Activated naive CD8-positive, alpha-beta T cell treated with anti-CD3 and anti-CD28 coated beads, Interleukin-2, amount 50 U/mL, for 24 hours (primary cell): ENCODE measurements at regions not wholly inside any gene's neighbourhood (a gene's known extent, or its start where the extent isn't known, plus 50 kb on each side); places are given as distances from the start of the nearest gene placed in this dataset.
"Not testable (repeated sequence)": the region's sequence is repeated elsewhere in the genome, so short reads cannot be mapped to it uniquely, and the experiment has no call there.

ENCODE experiments used
- ATAC-seq: fragments of 150-1000 bp; cut with Tn5 transposase; one replicate; pipeline ENCODE4 v1.10.0; 2021
- DNase-seq: peaks from one replicate; pipeline ENCODE4 v3.0.0; 2021
- H3K27ac Mint-ChIP-seq: one replicate; pipeline ENCODE4 v1.8.0; 2021; ENCODE audit warnings: mild to moderate bottlenecking, mixed read lengths
- H3K27me3 Mint-ChIP-seq: one replicate; pipeline ENCODE4 v1.8.0; 2021; ENCODE audit warnings: mixed read lengths
- H3K36me3 Mint-ChIP-seq: one replicate; pipeline ENCODE4 v1.8.0; 2021; ENCODE audit warnings: low read depth, mixed read lengths
- H3K4me1 Mint-ChIP-seq: one replicate; pipeline ENCODE4 v1.8.0; 2021; ENCODE audit warnings: mixed read lengths
- H3K4me3 Mint-ChIP-seq: one replicate; pipeline ENCODE4 v1.8.0; 2021; ENCODE audit warnings: mild to moderate bottlenecking, moderate library complexity, mixed read lengths
- H3K9me3 Mint-ChIP-seq: one replicate; pipeline ENCODE4 v1.8.0; 2021; ENCODE audit warnings: mixed read lengths

DNA sequence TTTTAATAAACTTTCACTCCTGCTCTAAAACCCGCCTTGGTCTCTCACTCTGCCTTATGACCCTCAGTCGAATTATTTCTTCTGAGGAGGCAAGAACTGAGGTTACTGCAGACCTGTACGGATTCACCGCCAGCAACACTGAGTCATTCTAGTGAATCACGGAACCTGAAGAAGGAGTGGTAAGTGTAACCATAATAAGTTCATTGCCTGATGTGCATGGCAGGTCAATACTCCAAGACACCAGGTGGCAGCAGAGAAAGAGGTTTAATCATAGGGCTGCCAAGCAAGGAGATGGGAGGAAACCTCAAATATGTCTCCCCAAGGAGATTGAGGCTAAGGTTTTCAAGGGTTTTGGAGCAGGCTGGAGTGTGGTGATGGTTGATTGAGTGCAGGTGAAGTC lies 204.3 kb upstream of the IPO5 start:
- H3K27ac Mint-ChIP-seq, result no peak overlapping the region
- DNase-seq (no peak), ATAC-seq (no peak)
- H3K4me1 Mint-ChIP-seq, result no peaks in the 10 kb centered on the region
- H3K27me3 Mint-ChIP-seq, result peaks cover 3% of the 10 kb centered on the region
- no peak overlapping the region for H3K4me3 Mint-ChIP-seq
- no peaks in the 10 kb centered on the region for H3K36me3 Mint-ChIP-seq
- no peaks in the 10 kb centered on the region for H3K9me3 Mint-ChIP-seq

GRCh38 chr13:97751477-97751876 lies 202.0 kb upstream of the IPO5 start:
- Mint-ChIP-seq H3K27me3 (peaks cover 3% of the 10 kb centered on the region), H3K4me1 (no peaks in the 10 kb centered on the region), H3K9me3 (no peaks in the 10 kb centered on the region), H3K36me3 (no peaks in the 10 kb centered on the region), H3K27ac (no peak overlapping the region), H3K4me3 (no peak overlapping the region)
- ATAC-seq, result no peak
- no peak for DNase-seq

DNA sequence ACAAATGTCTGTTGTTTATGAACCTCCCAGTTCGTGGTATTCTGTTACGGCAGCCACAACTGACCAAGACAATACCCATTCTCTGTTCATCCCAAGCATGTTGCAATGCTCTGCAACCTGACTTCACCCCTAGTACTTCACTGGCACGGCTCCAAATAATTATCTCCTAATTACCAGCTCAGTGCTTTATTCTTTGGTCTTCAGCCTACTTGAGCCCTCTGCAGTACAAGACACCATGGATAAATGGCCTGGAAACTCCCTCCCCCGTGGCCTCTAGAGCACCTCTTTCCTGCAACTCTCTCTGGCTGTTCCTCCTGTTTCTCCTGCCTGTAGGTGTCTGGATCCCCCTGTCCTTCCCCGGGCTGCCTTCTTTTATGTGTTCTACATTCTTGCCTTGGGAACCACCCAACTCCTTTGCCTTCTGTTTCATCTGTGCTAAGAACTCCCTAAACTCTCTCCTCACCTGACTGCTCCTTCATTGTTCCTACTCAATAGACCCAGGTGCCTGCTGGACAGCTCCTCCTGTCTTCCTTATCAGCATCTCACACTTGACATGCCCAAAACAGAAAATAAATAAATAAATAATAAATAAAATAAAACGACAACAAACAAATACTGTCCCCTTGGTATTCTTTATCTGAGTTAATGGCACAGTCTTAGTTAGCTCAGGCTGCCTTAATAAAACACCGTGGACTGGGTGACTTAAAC lies 200.4 kb upstream of the IPO5 start:
- H3K27ac Mint-ChIP-seq, result no peak overlapping the region

GRCh38 chr13:97753942-97754670 lies 199.4 kb upstream of the IPO5 start:
- Mint-ChIP-seq H3K27me3 (peaks cover 5% of the 10 kb centered on the region), H3K4me1 (no peaks in the 10 kb centered on the region), H3K36me3 (no peaks in the 10 kb centered on the region), H3K27ac (no peak overlapping the region), H3K4me3 (no peak overlapping the region), H3K9me3 (no peaks in the 10 kb centered on the region)
- DNase-seq, result no peak
- no peak for ATAC-seq

More for the DNA sequence above, 200.4 kb upstream of the IPO5 start:
- H3K27me3 Mint-ChIP-seq, result peaks cover 6% of the 10 kb centered on the region
- H3K4me3 Mint-ChIP-seq, result no peak overlapping the region
- ATAC-seq, result no peak
- no peaks in the 10 kb centered on the region for H3K9me3 Mint-ChIP-seq
- no peaks in the 10 kb centered on the region for H3K36me3 Mint-ChIP-seq
- DNase-seq, result no peak
- no peaks in the 10 kb centered on the region for H3K4me1 Mint-ChIP-seq

DNA sequence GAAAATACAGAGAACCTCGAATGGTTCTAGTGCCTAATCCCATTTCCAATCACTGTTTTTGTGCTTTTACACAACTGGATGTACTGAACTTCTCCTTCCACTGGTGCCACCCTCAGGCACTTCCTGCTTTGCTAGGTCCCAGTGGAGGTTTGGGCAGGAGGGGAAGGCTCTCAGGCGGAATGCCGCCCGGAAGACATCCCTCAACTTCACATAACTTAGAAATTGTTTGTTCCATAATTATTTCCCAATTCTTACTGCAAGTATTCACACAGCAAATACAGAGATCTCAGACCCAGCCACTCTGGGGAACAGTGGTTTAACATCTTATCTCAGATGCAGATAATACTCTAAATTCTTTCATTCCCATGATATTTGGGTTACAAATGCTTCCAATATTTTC lies 195.7 kb upstream of the IPO5 start:
- peaks cover 5% of the 10 kb centered on the region for H3K9me3 Mint-ChIP-seq
- H3K36me3 Mint-ChIP-seq, result no peaks in the 10 kb centered on the region
- no peak for DNase-seq
- no peak overlapping the region for H3K27ac Mint-ChIP-seq
- ATAC-seq, result no peak
- no peak overlapping the region for H3K4me3 Mint-ChIP-seq
- H3K27me3 Mint-ChIP-seq, result peaks cover 8% of the 10 kb centered on the region
- H3K4me1 Mint-ChIP-seq, result no peaks in the 10 kb centered on the region

DNA sequence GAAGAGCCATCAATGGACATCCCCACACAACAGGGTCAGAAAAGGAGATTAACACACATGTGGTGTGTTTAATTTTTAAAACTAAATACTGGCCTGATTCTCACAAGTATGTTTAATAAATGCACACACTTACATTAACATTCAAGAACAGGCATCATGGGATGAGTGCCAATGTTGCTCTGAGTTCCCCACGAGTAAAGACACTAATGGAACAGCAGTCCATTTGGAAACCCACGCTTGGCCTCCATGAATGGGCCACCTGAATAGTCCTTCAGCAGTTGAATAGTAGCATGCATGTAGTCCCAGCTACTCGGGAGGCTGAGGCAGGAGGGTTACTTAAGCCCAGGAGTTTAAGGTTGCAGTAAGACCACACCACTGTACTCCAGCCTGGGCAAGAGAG lies 195.2 kb upstream of the IPO5 start:
- no peaks in the 10 kb centered on the region for H3K36me3 Mint-ChIP-seq
- H3K27ac Mint-ChIP-seq, result no peak overlapping the region
- DNase-seq (no peak), ATAC-seq (no peak)
- H3K9me3 Mint-ChIP-seq, result peaks cover 11% of the 10 kb centered on the region
- H3K4me1 Mint-ChIP-seq, result no peaks in the 10 kb centered on the region
- H3K27me3 Mint-ChIP-seq, result peaks cover 8% of the 10 kb centered on the region
- no peak overlapping the region for H3K4me3 Mint-ChIP-seq

DNA sequence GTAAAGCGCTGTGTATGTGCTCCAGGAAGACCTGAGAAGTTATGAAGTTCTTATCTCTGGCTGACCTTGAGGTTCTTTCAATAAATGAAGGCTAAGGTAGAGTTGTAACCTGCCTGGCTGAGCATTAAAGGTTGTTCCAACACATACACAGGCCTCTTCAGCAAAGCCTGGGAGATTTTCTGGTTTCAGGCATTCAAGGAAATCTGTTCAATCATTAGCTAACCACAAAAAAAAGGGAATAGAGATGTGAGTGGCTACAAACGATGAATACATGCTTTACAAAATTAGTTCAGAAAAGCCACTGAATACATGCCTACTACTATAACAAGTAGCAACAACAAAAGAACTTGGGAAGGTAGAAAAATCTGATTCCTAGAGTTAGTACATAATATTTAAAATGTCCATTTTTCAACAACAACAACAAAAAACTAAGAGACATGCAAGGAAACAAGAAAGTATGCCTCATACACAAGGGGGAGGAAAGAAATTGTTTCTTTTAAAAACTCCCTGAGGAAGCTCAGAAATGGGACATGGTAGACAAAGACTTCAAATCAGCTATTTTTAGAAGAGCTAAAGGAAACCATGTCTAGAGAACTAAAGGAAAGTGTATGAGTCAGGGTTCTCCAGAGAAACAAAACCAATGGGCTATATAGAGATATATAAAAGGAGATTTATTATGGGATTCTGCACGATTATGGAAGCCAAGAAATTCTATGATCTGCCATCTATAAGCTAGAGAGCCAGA lies 191.5 kb upstream of the IPO5 start:
- ATAC-seq, result no peak
- Mint-ChIP-seq H3K36me3 (no peaks in the 10 kb centered on the region), H3K4me3 (no peak overlapping the region), H3K4me1 (no peaks in the 10 kb centered on the region), H3K27ac (no peak overlapping the region), H3K9me3 (peaks cover 19% of the 10 kb centered on the region), H3K27me3 (peaks cover 8% of the 10 kb centered on the region)
- no peak for DNase-seq

DNA sequence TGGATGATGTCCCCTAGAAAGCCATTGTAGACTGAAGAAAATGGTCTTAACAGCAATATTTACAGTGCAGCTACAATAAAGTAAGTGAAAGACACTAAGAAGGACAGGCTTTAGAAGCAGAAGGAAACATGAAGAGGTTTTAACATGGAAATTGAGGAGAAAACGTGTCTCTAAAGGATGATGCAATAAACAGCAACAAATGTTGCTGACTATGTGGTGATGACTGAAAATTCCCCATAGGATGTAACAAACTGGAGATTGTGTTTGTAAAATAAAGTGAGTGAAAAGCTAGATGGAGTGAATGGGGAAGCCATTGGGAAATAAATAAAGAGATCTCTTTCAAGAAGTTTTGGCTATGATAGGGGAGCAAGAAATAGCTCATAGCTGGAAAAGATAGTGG lies 186.7 kb upstream of the IPO5 start:
- no peaks in the 10 kb centered on the region for H3K27me3 Mint-ChIP-seq
- no peak overlapping the region for H3K27ac Mint-ChIP-seq
- H3K4me1 Mint-ChIP-seq, result no peaks in the 10 kb centered on the region
- H3K36me3 Mint-ChIP-seq, result no peaks in the 10 kb centered on the region
- peaks cover 19% of the 10 kb centered on the region for H3K9me3 Mint-ChIP-seq
- H3K4me3 Mint-ChIP-seq, result no peak overlapping the region
- DNase-seq (no peak), ATAC-seq (no peak)

GRCh38 chr13:97768134-97768533 lies 185.3 kb upstream of the IPO5 start:
- DNase-seq (no peak), ATAC-seq (no peak)
- Mint-ChIP-seq H3K27ac (no peak overlapping the region), H3K9me3 (peaks cover 10% of the 10 kb centered on the region), H3K27me3 (no peaks in the 10 kb centered on the region), H3K4me3 (no peak overlapping the region), H3K4me1 (no peaks in the 10 kb centered on the region), H3K36me3 (no peaks in the 10 kb centered on the region)

- not testable (repeated sequence) for H3K4me3 Mint-ChIP-seq, H3K36me3 Mint-ChIP-seq, H3K9me3 Mint-ChIP-seq, H3K27me3 Mint-ChIP-seq, H3K27ac Mint-ChIP-seq, ATAC-seq, DNase-seq, H3K4me1 Mint-ChIP-seq
Measured at GRCh38 chr13:97770231-97770630, 183.2 kb upstream of the IPO5 start.

DNA sequence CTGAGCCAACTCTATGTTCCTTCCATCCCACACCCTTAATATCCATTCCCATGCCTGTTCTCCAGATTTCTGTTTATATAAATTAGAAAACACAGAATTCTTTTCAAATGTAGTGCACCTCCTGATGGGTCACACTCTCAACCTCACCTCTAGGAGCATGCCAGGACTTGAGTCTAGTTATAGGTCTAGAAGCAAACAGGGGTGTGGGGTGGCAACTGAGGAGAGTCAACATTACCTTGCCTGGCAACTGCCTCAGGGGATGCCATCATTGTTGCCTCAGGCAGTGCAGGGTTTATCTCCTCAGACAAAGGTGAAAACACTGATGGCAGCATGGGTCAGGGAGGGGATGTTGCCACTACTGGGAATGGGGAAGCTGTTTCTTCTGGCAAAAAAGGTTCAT lies 181.0 kb upstream of the IPO5 start:
- H3K4me3 Mint-ChIP-seq, H3K27ac Mint-ChIP-seq, ATAC-seq, H3K36me3 Mint-ChIP-seq, H3K27me3 Mint-ChIP-seq, H3K4me1 Mint-ChIP-seq, H3K9me3 Mint-ChIP-seq, DNase-seq: not testable (repeated sequence)

- ATAC-seq, result not testable (repeated sequence)
Measured at GRCh38 chr13:97774391-97775100, 178.9 kb upstream of the IPO5 start.

GRCh38 chr13:97780486-97780885 lies 173.0 kb upstream of the IPO5 start:
- Mint-ChIP-seq H3K9me3 (peaks cover 4% of the 10 kb centered on the region), H3K27ac (no peak overlapping the region), H3K4me3 (no peak overlapping the region), H3K36me3 (no peaks in the 10 kb centered on the region), H3K4me1 (no peaks in the 10 kb centered on the region), H3K27me3 (peaks cover 2% of the 10 kb centered on the region)
- DNase-seq (no peak), ATAC-seq (no peak)

More at GRCh38 chr13:97774391-97775100, 178.9 kb upstream of the IPO5 start:
- H3K9me3 Mint-ChIP-seq, DNase-seq, H3K27ac Mint-ChIP-seq, H3K4me1 Mint-ChIP-seq, H3K4me3 Mint-ChIP-seq, H3K36me3 Mint-ChIP-seq, H3K27me3 Mint-ChIP-seq: not testable (repeated sequence)

- Mint-ChIP-seq H3K4me3 (no peak overlapping the region), H3K4me1 (no peaks in the 10 kb centered on the region), H3K36me3 (no peaks in the 10 kb centered on the region), H3K27me3 (peaks cover 2% of the 10 kb centered on the region), H3K9me3 (peaks cover 4% of the 10 kb centered on the region), H3K27ac (no peak overlapping the region)
- ATAC-seq (no peak), DNase-seq (no peak)
Measured at GRCh38 chr13:97781891-97782305, 171.6 kb upstream of the IPO5 start.
